ENCODE measurements at regions not wholly inside any gene's neighbourhood (a gene's known extent, or its start where the extent isn't known, plus 50 kb on each side); places are given as distances from the start of the nearest gene placed in this dataset.

- Mint-ChIP-seq H3K4me3 (ENCODE audit: unreplicated experiment) (no peak overlapping the region), H3K27me3 (ENCODE audit: low read depth, unreplicated experiment) (peaks cover 6% of the 10 kb centered on the region), H3K9me3 (ENCODE audit: unreplicated experiment) (no peaks in the 10 kb centered on the region), H3K4me1 (ENCODE audit: low read depth, unreplicated experiment) (peaks cover 10% of the 10 kb centered on the region), H3K36me3 (ENCODE audit: low read depth, unreplicated experiment) (no peaks in the 10 kb centered on the region), H3K27ac (ENCODE audit: unreplicated experiment) (no peak overlapping the region)
- H3K4me1 ChIP-seq (ENCODE audit: insufficient read depth, low read length): no peaks in the 10 kb centered on the region
- TF ChIP-seq CTCF (IDR thresholded peaks at IDR 0.05; ENCODE audit: insufficient read depth, low read depth, low read length) (no peak), EZH2 (IDR thresholded peaks at IDR 0.05; ENCODE audit: insufficient read depth, low read length) (no peak)
- no peak overlapping the region for H3K9ac ChIP-seq (ENCODE audit: low read length)
- no peak overlapping the region for H2AFZ ChIP-seq (ENCODE audit: low read depth, low read length)
- no peaks in the 10 kb centered on the region for H3K36me3 ChIP-seq (ENCODE audit: insufficient read depth, low read length)
- no peak for FAIRE-seq
- no peak overlapping the region for H3K4me3 ChIP-seq (ENCODE audit: insufficient read depth, low read depth, low read length)
- H3K27me3 ChIP-seq (ENCODE audit: insufficient read depth, low read length): no peaks in the 10 kb centered on the region
- H3K9me3 ChIP-seq (ENCODE audit: insufficient read depth, low read depth, low read length): no peaks in the 10 kb centered on the region
- H3K4me2 ChIP-seq (ENCODE audit: low read length): no peak overlapping the region
- no peak for DNase-seq (ENCODE audit: low read depth)
- no peaks in the 10 kb centered on the region for H3K79me2 ChIP-seq (ENCODE audit: insufficient read depth, low read length)
- no peak overlapping the region for H3K27ac ChIP-seq (ENCODE audit: low read depth, low read length)
- H4K20me1 ChIP-seq (ENCODE audit: insufficient read depth, low read length): no peaks in the 10 kb centered on the region
Measured at GRCh38 chr10:42960991-42961795, 115.7 kb upstream of the RET start.

- Histone ChIP-seq H4K20me1 (ENCODE audit: insufficient read depth, low read length) (no peaks in the 10 kb centered on the region), H3K27me3 (ENCODE audit: insufficient read depth, low read length) (no peaks in the 10 kb centered on the region), H3K4me3 (ENCODE audit: insufficient read depth, low read depth, low read length) (no peak overlapping the region), H3K79me2 (ENCODE audit: insufficient read depth, low read length) (no peaks in the 10 kb centered on the region), H3K4me2 (ENCODE audit: low read length) (no peak overlapping the region), H3K36me3 (ENCODE audit: insufficient read depth, low read length) (no peaks in the 10 kb centered on the region), H3K4me1 (ENCODE audit: insufficient read depth, low read length) (no peaks in the 10 kb centered on the region), H3K9ac (ENCODE audit: low read length) (no peak overlapping the region), H3K27ac (ENCODE audit: low read depth, low read length) (no peak overlapping the region), H3K9me3 (ENCODE audit: insufficient read depth, low read depth, low read length) (no peaks in the 10 kb centered on the region), H2AFZ (ENCODE audit: low read depth, low read length) (no peak overlapping the region)
- FAIRE-seq (no peak), DNase-seq (ENCODE audit: low read depth) (no peak)
- Mint-ChIP-seq H3K4me3 (ENCODE audit: unreplicated experiment) (no peak overlapping the region), H3K36me3 (ENCODE audit: low read depth, unreplicated experiment) (no peaks in the 10 kb centered on the region), H3K27ac (ENCODE audit: unreplicated experiment) (no peak overlapping the region), H3K27me3 (ENCODE audit: low read depth, unreplicated experiment) (peaks cover 5% of the 10 kb centered on the region), H3K4me1 (ENCODE audit: low read depth, unreplicated experiment) (peaks cover 10% of the 10 kb centered on the region), H3K9me3 (ENCODE audit: unreplicated experiment) (no peaks in the 10 kb centered on the region)
- TF ChIP-seq CTCF (IDR thresholded peaks at IDR 0.05; ENCODE audit: insufficient read depth, low read depth, low read length) (no peak), EZH2 (IDR thresholded peaks at IDR 0.05; ENCODE audit: insufficient read depth, low read length) (no peak)
Measured at GRCh38 chr10:42961796-42962109, 115.1 kb upstream of the RET start.

Data from astrocyte (in vitro differentiated cells and primary cell).